ENCODE measurements at regions not wholly inside any gene's neighbourhood (a gene's known extent, or its start where the extent isn't known, plus 50 kb on each side); places are given as distances from the start of the nearest gene placed in this dataset.

- no peak for DNase-seq (ENCODE audit: low read depth in 2 of 2)
Observed at GRCh38 chr16:85309656-85310587, 197.7 kb upstream of the CIBAR2 start.

- DNase-seq (ENCODE audit: low read depth in 2 of 2), result no peak
Observed at GRCh38 chr16:85310868-85311585, 198.8 kb upstream of the CIBAR2 start.

GRCh38 chr16:85311741-85312140 is 199.5 kb upstream of the CIBAR2 start:
- DNase-seq (ENCODE audit: low read depth in 2 of 2), result no peak

- no peak for DNase-seq (ENCODE audit: low read depth in 2 of 2)
Observed at GRCh38 chr16:85312174-85312573, 199.9 kb upstream of the CIBAR2 start.

GRCh38 chr16:85312642-85313525 is 200.6 kb upstream of the CIBAR2 start:
- DNase-seq (ENCODE audit: low read depth in 2 of 2), result no peak

GRCh38 chr16:85313526-85314301 is 201.4 kb upstream of the CIBAR2 start:
- DNase-seq (ENCODE audit: low read depth in 2 of 2), result no peak

- DNase-seq (ENCODE audit: low read depth in 2 of 2), result no peak
Observed at GRCh38 chr16:85314512-85314971, 202.3 kb upstream of the CIBAR2 start.

- no peak for DNase-seq (ENCODE audit: low read depth in 2 of 2)
Observed at GRCh38 chr16:85315866-85316265, 203.6 kb upstream of the CIBAR2 start.

GRCh38 chr16:85316321-85316919 is 204.1 kb upstream of the CIBAR2 start:
- DNase-seq (ENCODE audit: low read depth in 2 of 2), result peak in 1 of 2 donors; percentile 42

GRCh38 chr16:85316944-85317343 is 204.7 kb upstream of the CIBAR2 start:
- no peak for DNase-seq (ENCODE audit: low read depth in 2 of 2)

- DNase-seq (ENCODE audit: low read depth in 2 of 2), result no peak
Observed at GRCh38 chr16:85317704-85318103, 205.4 kb upstream of the CIBAR2 start.

- no peak for DNase-seq (ENCODE audit: low read depth in 2 of 2)
Observed at GRCh38 chr16:85319208-85319983, 207.1 kb upstream of the CIBAR2 start.

- DNase-seq (ENCODE audit: low read depth in 2 of 2), result no peak
Observed at GRCh38 chr16:85319984-85320440, 207.7 kb upstream of the CIBAR2 start.

- no peak for DNase-seq (ENCODE audit: low read depth in 2 of 2)
Observed at GRCh38 chr16:85320677-85321385, 208.6 kb upstream of the CIBAR2 start.

- DNase-seq (ENCODE audit: low read depth in 2 of 2), result no peak
Observed at GRCh38 chr16:85321509-85322271, 209.4 kb upstream of the CIBAR2 start.

- DNase-seq (ENCODE audit: low read depth in 2 of 2), result no peak
Observed at GRCh38 chr16:85323230-85323960, 211.1 kb upstream of the CIBAR2 start.

GRCh38 chr16:85323961-85324253 is 211.6 kb upstream of the CIBAR2 start:
- no peak for DNase-seq (ENCODE audit: low read depth in 2 of 2)

- DNase-seq (ENCODE audit: low read depth in 2 of 2), result no peak
Observed at GRCh38 chr16:85324488-85324887, 212.2 kb upstream of the CIBAR2 start.

Data from stimulated activated CD4-positive, alpha-beta T cell treated with anti-CD3 and anti-CD28 coated beads, Interleukin-1b, Interleukin-23, amount 100 ng/mL, for 4 hours (primary cell).